CD14-positive monocyte (primary cell): ENCODE measurements at regions not wholly inside any gene's neighbourhood (a gene's known extent, or its start where the extent isn't known, plus 50 kb on each side); places are given as distances from the start of the nearest gene placed in this dataset.

Source experiments
- DNase-seq, 3 donors: peaks; one replicate each; pipeline ENCODE4 v3.0.0-alpha.2; 2011 to 2022
- H2AFZ ChIP-seq: 2 replicates; pipeline ENCODE4 v1.6.0; 2012; ENCODE audit warnings: mild to moderate bottlenecking, low read depth, low read length, inconsistent platforms; ENCODE audit not compliant: insufficient read depth, poor library complexity, severe bottlenecking
- H3K27ac ChIP-seq, 2 donors: 1 replicate in 1 of 2; 2 replicates in 1 of 2; pipeline ENCODE4 v1.5.1; 2012 to 2013; ENCODE audit warnings: low read length in 2 of 2, control low read depth in 1 of 2, inconsistent platforms in 1 of 2, low read depth in 1 of 2, mild to moderate bottlenecking in 1 of 2
- H3K27me3 ChIP-seq, 2 donors: one replicate each; pipeline versions ENCODE4 v1.6.0 to v1.6.1; 2011 to 2013; ENCODE audit warnings: low read length in 2 of 2; ENCODE audit not compliant: control insufficient read depth in 2 of 2, insufficient read depth in 2 of 2
- H3K36me3 ChIP-seq, 2 donors: replicated peaks in 1 of 2; 1 replicate in 1 of 2; 2 replicates in 1 of 2; pipeline versions ENCODE4 v1.5.1 to v1.6.1; 2012 to 2013; ENCODE audit warnings: low read length in 2 of 2, control low read depth in 1 of 2, inconsistent platforms in 1 of 2, mild to moderate bottlenecking in 1 of 2; ENCODE audit not compliant: insufficient read depth in 2 of 2, control insufficient read depth in 1 of 2
- H3K4me1 ChIP-seq, 2 donors: 1 replicate in 1 of 2; 2 replicates in 1 of 2; pipeline versions ENCODE4 v1.5.1 to v1.6.1; 2012 to 2013; ENCODE audit warnings: low read length in 2 of 2, control low read depth in 1 of 2, inconsistent platforms in 1 of 2, mild to moderate bottlenecking in 1 of 2, moderate library complexity in 1 of 2; ENCODE audit not compliant: insufficient read depth in 2 of 2, control insufficient read depth in 1 of 2
- H3K4me2 ChIP-seq: replicated peaks from 2 replicates; pipeline ENCODE3; 2012; ENCODE audit warnings: low read length, moderate library complexity, mild to moderate bottlenecking; ENCODE audit not compliant: poor library complexity, severe bottlenecking; ENCODE audit errors: extremely low read depth
- H3K4me3 ChIP-seq, 3 experiments: fragments of 200-600 bp in 1 of 3; sonication (generic) in 1 of 3; replicated peaks in 1 of 3; 1 replicate in 2 of 3; 2 replicates in 1 of 3; pipeline ENCODE4 v1.5.1; 2011 to 2013; ENCODE audit warnings: low read length in 3 of 3, mild to moderate bottlenecking in 3 of 3, control low read depth in 2 of 3, low read depth in 2 of 3, inconsistent platforms in 1 of 3, moderate library complexity in 1 of 3
- H3K79me2 ChIP-seq: 2 replicates; pipeline ENCODE4 v1.6.0; 2012; ENCODE audit warnings: mild to moderate bottlenecking, control low read depth, inconsistent platforms, low read length, moderate library complexity; ENCODE audit not compliant: insufficient read depth
- H3K9ac ChIP-seq: 2 replicates; pipeline ENCODE4 v1.6.0; 2017; ENCODE audit warnings: low read length, mild to moderate bottlenecking; ENCODE audit not compliant: insufficient read depth, poor library complexity, severe bottlenecking
- H3K9me3 ChIP-seq, 2 donors: replicated peaks in 1 of 2; 1 replicate in 1 of 2; 2 replicates in 1 of 2; pipeline versions ENCODE4 v1.5.1 to v1.6.1; 2012 to 2013; ENCODE audit warnings: low read length in 2 of 2, control low read depth in 1 of 2; ENCODE audit not compliant: control insufficient read depth in 1 of 2, insufficient read depth in 1 of 2
- H4K20me1 ChIP-seq: 2 replicates; pipeline ENCODE4 v1.6.0; 2012; ENCODE audit warnings: mild to moderate bottlenecking, low read length, control low read depth, moderate library complexity; ENCODE audit not compliant: insufficient read depth
- H3K27ac Mint-ChIP-seq, 7 donors: one replicate each; pipeline ENCODE4 v1.8.0; 2020; ENCODE audit warnings: mild to moderate bottlenecking in 7 of 7, mixed read lengths in 7 of 7, moderate library complexity in 6 of 7, inconsistent platforms in 2 of 7
- H3K27me3 Mint-ChIP-seq, 3 donors: one replicate each; pipeline ENCODE4 v1.8.0; 2021 to 2022; ENCODE audit warnings: low read depth in 3 of 3, mild to moderate bottlenecking in 3 of 3, mixed read lengths in 3 of 3, moderate library complexity in 3 of 3, inconsistent platforms in 1 of 3
- H3K36me3 Mint-ChIP-seq, 2 donors: one replicate each; pipeline ENCODE4 v1.8.0; 2020; ENCODE audit warnings: mixed read lengths in 2 of 2, inconsistent platforms in 1 of 2, mild to moderate bottlenecking in 1 of 2
- H3K4me1 Mint-ChIP-seq: one replicate; pipeline ENCODE4 v1.8.0; 2020; ENCODE audit warnings: mild to moderate bottlenecking, mixed read lengths
- H3K4me3 Mint-ChIP-seq, 2 donors: one replicate each; pipeline ENCODE4 v1.8.0; 2020; ENCODE audit warnings: mild to moderate bottlenecking in 2 of 2, mixed read lengths in 2 of 2, moderate library complexity in 1 of 2
- H3K9me3 Mint-ChIP-seq, 7 donors: one replicate each; pipeline ENCODE4 v1.8.0; 2020 to 2022; ENCODE audit warnings: mixed read lengths in 7 of 7, mild to moderate bottlenecking in 6 of 7, moderate library complexity in 6 of 7, inconsistent platforms in 2 of 7
- WGBS: methylation state at CpG from one replicate; pipeline ENCODE4 v1.1.5; 2013; ENCODE audit warnings: missing lambda C conversion rate; ENCODE audit not compliant: insufficient coverage; 5-methylcytosine and 5-hydroxymethylcytosine counted together
- intact Hi-C, 2 donors: fragments of 100-400 bp; cut with micrococcal nuclease; formaldehyde crosslinking; loops; one replicate each; pipeline versions ENCODE4 v1.15.0 to v1.15.1; 2023
- TF ChIP-seq, protein P1 (sequence below): fragments of 200-600 bp; IDR thresholded peaks from one replicate; pipeline ENCODE4 v1.8.0; 2022; ENCODE audit warnings: antibody characterized with exemption, mild to moderate bottlenecking

DNA sequence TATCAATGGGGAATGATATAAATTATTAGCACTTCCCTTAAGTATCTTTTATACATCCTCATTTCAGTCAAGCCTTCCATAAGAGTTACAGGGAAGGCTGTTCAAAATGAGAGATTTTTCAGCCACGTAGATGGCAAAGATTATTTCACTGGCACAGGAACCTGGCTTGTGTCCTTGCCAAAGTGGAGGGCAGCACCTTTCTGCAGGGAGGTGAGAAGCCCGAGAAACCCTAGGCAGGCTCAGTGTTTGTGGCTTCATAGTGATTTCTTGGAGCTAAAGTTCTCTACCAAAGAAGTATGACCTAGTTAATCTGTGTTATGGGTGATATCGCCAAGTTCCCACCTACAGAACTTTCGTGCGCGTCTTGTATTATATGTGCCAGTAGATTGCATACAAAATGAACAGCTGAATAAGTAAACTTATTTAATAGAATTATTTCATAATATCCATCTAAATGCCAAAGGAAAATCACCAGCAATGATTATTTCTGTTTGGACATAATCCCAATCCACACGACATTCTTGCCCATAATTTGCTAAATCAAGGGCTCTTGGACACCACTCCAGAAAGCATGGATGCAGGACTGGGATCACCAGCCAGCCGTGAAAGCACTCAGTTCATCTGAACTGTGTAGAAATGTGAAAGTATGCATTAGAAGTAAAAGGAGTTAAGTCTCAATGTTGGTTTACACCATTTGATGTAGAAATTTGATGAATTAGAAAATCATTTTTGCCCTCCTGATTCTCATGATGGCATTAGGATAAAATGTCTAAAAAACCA, 150.4 kb upstream of the RNF32 start:
- Mint-ChIP-seq H3K4me1 (no peaks in the 10 kb centered on the region), H3K9me3 (no peaks in the 10 kb centered on the region), H3K27ac (no peak overlapping the region), H3K4me3 (no peak overlapping the region), H3K27me3 (peaks cover 11 to 13% (median 12%) of the 10 kb centered on the region in 3 donors), H3K36me3 (no peaks in the 10 kb centered on the region)
- Histone ChIP-seq H3K36me3 (no peaks in the 10 kb centered on the region), H2AFZ (no peak overlapping the region), H3K9ac (no peak overlapping the region), H3K4me3 (no peak overlapping the region), H3K4me2 (no peak overlapping the region), H3K79me2 (no peaks in the 10 kb centered on the region), H3K9me3 (no peaks in the 10 kb centered on the region), H3K27ac (no peak overlapping the region), H3K4me1 (no peaks in the 10 kb centered on the region), H3K27me3 (no peaks in the 10 kb centered on the region), H4K20me1 (no peaks in the 10 kb centered on the region)
- DNase-seq, result no peak
- intact Hi-C loops, result no loop called here
- WGBS, result 87% methylated on average over 2 of the region's 8 CpGs
- TF ChIP-seq, protein P1, sequence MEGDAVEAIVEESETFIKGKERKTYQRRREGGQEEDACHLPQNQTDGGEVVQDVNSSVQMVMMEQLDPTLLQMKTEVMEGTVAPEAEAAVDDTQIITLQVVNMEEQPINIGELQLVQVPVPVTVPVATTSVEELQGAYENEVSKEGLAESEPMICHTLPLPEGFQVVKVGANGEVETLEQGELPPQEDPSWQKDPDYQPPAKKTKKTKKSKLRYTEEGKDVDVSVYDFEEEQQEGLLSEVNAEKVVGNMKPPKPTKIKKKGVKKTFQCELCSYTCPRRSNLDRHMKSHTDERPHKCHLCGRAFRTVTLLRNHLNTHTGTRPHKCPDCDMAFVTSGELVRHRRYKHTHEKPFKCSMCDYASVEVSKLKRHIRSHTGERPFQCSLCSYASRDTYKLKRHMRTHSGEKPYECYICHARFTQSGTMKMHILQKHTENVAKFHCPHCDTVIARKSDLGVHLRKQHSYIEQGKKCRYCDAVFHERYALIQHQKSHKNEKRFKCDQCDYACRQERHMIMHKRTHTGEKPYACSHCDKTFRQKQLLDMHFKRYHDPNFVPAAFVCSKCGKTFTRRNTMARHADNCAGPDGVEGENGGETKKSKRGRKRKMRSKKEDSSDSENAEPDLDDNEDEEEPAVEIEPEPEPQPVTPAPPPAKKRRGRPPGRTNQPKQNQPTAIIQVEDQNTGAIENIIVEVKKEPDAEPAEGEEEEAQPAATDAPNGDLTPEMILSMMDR, result no peak

- H3K36me3 ChIP-seq, result no peaks in the 10 kb centered on the region
- H3K9me3 ChIP-seq, result no peaks in the 10 kb centered on the region
- H3K36me3 Mint-ChIP-seq, result no peaks in the 10 kb centered on the region
- H3K4me3 ChIP-seq, result no peak overlapping the region
- H3K27ac Mint-ChIP-seq, result no peak overlapping the region
- no peaks in the 10 kb centered on the region for H4K20me1 ChIP-seq
- H3K27ac ChIP-seq, result no peak overlapping the region
- no peaks in the 10 kb centered on the region for H3K79me2 ChIP-seq
- no peak overlapping the region for H3K4me2 ChIP-seq
- H3K4me1 Mint-ChIP-seq, result no peaks in the 10 kb centered on the region
- H2AFZ ChIP-seq, result no peak overlapping the region
- H3K27me3 ChIP-seq, result no peaks in the 10 kb centered on the region
- H3K4me1 ChIP-seq, result no peaks in the 10 kb centered on the region
- intact Hi-C loops, result no loop called here
- H3K9ac ChIP-seq, result no peak overlapping the region
- no peak for DNase-seq
- TF ChIP-seq, protein P1, result no peak
- H3K4me3 Mint-ChIP-seq, result peak overlapping the region in 1 of 2 donors; percentile 72
- WGBS, result 78% methylated on average over 6 of the region's 12 CpGs
- H3K27me3 Mint-ChIP-seq, result peaks cover 17 to 20% (median 18%) of the 10 kb centered on the region in 3 donors
- no peaks in the 10 kb centered on the region for H3K9me3 Mint-ChIP-seq
Observed at GRCh38 chr7:156487811-156488533, 152.6 kb upstream of the RNF32 start.
